ENCODE measurements at regions not wholly inside any gene's neighbourhood (a gene's known extent, or its start where the extent isn't known, plus 50 kb on each side); places are given as distances from the start of the nearest gene placed in this dataset.

DNA sequence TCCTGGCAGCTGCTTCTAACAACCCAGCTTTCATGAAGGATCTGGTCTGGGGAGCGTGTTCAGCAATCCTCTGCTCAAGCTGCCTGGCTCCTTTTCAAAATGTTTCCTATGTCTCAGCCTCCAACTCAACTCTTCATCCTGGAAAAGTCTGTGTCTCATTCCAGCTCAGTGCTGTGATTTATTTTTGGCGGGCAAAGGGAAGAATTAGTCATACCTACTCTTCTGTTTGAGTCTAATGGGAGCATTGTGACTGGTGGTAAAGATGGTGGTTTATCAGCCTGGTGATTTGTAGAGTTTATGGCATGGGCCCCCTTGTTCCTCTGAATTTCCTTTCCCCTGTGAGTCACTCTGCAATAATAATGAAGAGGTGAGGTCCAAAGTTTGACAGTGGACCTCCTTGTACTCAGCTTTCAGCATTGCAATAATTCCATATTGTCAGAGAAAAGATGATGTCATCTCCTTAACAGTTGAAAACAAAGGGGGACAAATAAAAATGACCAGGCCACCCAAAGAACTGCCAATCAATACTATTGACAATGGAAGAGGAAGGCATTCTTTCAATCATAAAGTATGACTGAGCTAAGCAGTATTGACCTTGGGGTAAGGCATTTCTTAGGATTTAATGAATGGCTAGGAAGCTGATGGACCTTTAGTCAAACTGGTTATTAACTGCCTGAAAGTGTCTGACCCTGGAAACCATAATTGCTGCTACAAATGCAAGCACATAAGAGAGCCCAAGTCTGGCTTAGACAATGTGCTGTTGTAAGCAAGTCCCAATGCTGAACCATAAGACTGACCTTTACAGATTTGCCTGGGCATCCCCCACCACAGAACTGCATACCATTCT, 204.7 kb upstream of the MCTP2 start:
- no peaks in the 10 kb centered on the region for H3K36me3 ChIP-seq
- no peak overlapping the region for H3K4me3 ChIP-seq
- H3K27me3 ChIP-seq = no peaks in the 10 kb centered on the region
- intact Hi-C loops (cut with DNase I) = no loop called here
- TF ChIP-seq, protein P1, sequence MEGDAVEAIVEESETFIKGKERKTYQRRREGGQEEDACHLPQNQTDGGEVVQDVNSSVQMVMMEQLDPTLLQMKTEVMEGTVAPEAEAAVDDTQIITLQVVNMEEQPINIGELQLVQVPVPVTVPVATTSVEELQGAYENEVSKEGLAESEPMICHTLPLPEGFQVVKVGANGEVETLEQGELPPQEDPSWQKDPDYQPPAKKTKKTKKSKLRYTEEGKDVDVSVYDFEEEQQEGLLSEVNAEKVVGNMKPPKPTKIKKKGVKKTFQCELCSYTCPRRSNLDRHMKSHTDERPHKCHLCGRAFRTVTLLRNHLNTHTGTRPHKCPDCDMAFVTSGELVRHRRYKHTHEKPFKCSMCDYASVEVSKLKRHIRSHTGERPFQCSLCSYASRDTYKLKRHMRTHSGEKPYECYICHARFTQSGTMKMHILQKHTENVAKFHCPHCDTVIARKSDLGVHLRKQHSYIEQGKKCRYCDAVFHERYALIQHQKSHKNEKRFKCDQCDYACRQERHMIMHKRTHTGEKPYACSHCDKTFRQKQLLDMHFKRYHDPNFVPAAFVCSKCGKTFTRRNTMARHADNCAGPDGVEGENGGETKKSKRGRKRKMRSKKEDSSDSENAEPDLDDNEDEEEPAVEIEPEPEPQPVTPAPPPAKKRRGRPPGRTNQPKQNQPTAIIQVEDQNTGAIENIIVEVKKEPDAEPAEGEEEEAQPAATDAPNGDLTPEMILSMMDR (IDR thresholded peaks at IDR 0.05) = no peak
- TF ChIP-seq POLR2A (IDR thresholded peaks at IDR 0.05) = no peak
- WGBS, 4 donors = 32 to 62% (median 53%) methylated on average over 2 of the region's 2 CpGs
- ATAC-seq (peak in 3 of 4 donors; percentile 18 to 83 (median 53)), DNase-seq (no peak)
- H3K9me3 ChIP-seq = no peaks in the 10 kb centered on the region
- H3K27ac ChIP-seq = peak overlapping the region in 1 of 12 donors; percentile 64
- no peaks in the 10 kb centered on the region for H3K4me1 ChIP-seq

DNA sequence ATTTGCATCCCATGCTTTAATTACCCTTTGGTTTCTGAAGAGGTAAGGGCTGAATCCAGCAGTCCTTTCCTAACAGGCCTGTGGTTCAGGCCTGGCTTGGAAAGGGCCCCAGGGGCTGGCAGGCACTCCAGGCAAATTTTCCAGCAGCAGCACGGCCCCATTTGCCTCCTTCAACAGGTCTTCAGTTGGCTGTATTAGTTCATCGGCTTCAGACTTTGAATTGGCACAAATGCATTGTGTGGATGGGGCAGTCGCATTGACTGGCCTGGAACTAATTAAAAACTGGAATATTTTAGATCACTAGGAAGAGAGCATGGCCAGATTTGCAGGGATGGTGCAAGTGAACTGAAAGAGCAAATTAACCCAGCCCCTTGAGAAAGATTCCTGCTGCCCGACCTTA, 207.8 kb upstream of the MCTP2 start:
- ATAC-seq (no peak), DNase-seq (peak in 1 of 5 donors; percentile 28)
- no peaks in the 10 kb centered on the region for H3K36me3 ChIP-seq
- H3K4me1 ChIP-seq = no peaks in the 10 kb centered on the region
- H3K4me3 ChIP-seq = no peak overlapping the region
- H3K27ac ChIP-seq = peak overlapping the region in 1 of 12 donors; percentile 60
- intact Hi-C loops (cut with DNase I) = no loop called here
- 54 to 77% (median 64%) methylated on average over 4 of the region's 4 CpGs for WGBS, 4 donors
- TF ChIP-seq POLR2A (IDR thresholded peaks at IDR 0.05) = no peak
- TF ChIP-seq, protein P1 (IDR thresholded peaks at IDR 0.05) = no peak
- no peaks in the 10 kb centered on the region for H3K9me3 ChIP-seq
- no peaks in the 10 kb centered on the region for H3K27me3 ChIP-seq

DNA sequence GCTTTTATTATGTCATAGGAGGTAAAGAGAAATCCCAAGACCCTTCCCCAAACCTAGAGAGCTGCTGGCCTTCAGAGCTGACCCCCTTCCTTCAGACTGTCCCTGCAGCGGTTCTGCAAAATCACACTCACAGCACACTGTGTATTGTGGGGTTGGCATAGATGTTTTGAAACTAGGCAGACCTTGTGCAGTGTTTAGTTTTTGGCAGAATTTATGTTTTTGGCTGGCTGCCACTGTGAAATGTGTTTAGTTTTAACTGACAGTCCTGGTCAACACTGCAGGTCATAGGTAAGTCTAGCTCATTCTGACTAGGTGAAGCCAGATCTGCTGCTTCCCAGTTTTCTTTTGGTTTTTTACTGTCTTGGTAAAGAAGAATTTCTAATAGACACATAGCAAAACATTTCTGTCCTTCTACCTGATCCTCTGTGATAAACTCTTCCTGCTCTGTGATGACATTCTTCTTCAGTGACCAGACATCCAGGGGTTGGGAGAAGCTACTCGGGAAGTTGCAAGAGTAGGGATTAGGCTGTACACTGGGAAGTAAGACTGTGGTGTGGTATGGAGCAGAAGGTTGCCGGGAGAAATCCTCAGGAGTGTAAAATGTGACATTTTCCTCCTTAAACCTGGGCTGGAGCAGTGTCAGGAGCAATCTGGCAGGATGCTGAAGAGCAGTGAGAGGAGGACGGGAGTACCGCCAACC, 209.6 kb upstream of the MCTP2 start:
- Histone ChIP-seq H3K36me3 (no peaks in the 10 kb centered on the region), H3K27ac (peak overlapping the region in 1 of 12 donors; percentile 57), H3K27me3 (no peaks in the 10 kb centered on the region), H3K4me3 (no peak overlapping the region), H3K4me1 (no peaks in the 10 kb centered on the region), H3K9me3 (no peaks in the 10 kb centered on the region)
- DNase-seq (no peak), ATAC-seq (no peak)
- WGBS, 4 donors = 75 to 83% (median 79%) methylated on average over 5 of the region's 5 CpGs
- TF ChIP-seq, protein P1 (IDR thresholded peaks at IDR 0.05) = no peak
- TF ChIP-seq POLR2A (IDR thresholded peaks at IDR 0.05) = no peak
- intact Hi-C loops (cut with DNase I) = no loop called here

DNA sequence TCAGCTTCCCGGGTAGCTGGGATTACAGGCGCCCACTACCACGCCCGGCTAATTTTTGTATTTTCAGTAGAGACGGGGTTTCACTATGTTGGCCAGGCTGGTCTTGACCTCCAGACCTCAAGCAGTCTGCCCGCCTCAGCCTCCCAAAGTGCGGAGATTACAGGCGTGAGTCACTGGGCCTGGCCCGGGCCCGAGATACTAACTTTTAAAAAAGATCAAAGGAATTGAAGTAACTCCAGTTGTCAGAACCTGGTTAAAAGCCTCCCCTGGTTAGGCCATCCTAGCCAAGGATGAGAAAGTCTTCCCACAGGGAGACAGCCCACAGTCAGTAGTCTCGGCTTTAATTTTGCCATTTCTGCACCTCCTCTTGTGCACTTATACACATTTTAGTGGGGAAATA, 212.3 kb upstream of the MCTP2 start:
- intact Hi-C loops (cut with DNase I) = no loop called here
- ATAC-seq = no peak
- Histone ChIP-seq H3K27me3 (no peaks in the 10 kb centered on the region), H3K9me3 (peaks cover 0 to 5% (median 0%) of the 10 kb centered on the region in 12 donors), H3K4me3 (no peak overlapping the region), H3K4me1 (no peaks in the 10 kb centered on the region), H3K27ac (peak overlapping the region in 1 of 12 donors; percentile 30), H3K36me3 (no peaks in the 10 kb centered on the region)
- DNase-seq = no peak
- no peak for TF ChIP-seq POLR2A (IDR thresholded peaks at IDR 0.05)
- TF ChIP-seq, protein P1 (IDR thresholded peaks at IDR 0.05) = no peak
- WGBS, 4 donors = 88 to 90% (median 89%) methylated on average over 11 of the region's 11 CpGs
